Sigmoid colon (tissue), 6 donors: ENCODE measurements at regions not wholly inside any gene's neighbourhood (a gene's known extent, or its start where the extent isn't known, plus 50 kb on each side); places are given as distances from the start of the nearest gene placed in this dataset.

Experiments
- DNase-seq: peaks from one replicate; pipeline ENCODE4 v3.0.0-alpha.2; 2019
- H3K27ac ChIP-seq, 4 donors: fragments of 200-600 bp; sonication (generic); one replicate each; pipeline ENCODE4 v1.5.1; 2016 to 2019; ENCODE audit warnings: mild to moderate bottlenecking in 1 of 4
- H3K27me3 ChIP-seq, 3 donors: fragments of 200-600 bp; sonication (generic); one replicate each; pipeline ENCODE4 v1.5.1; 2019; ENCODE audit warnings: mild to moderate bottlenecking in 1 of 3
- H3K36me3 ChIP-seq, 4 donors: fragments of 200-600 bp; sonication (generic); one replicate each; pipeline ENCODE4 v1.5.1; 2016 to 2019
- H3K4me1 ChIP-seq, 4 donors: fragments of 200-600 bp; sonication (generic); one replicate each; pipeline ENCODE4 v1.5.1; 2017 to 2019
- H3K4me3 ChIP-seq, 4 donors: fragments of 200-600 bp; sonication (generic); one replicate each; pipeline ENCODE4 v1.5.1; 2017 to 2019; ENCODE audit warnings: mild to moderate bottlenecking in 2 of 4, moderate library complexity in 1 of 4
- H3K9me3 ChIP-seq, 4 donors: fragments of 200-600 bp in 3 of 4; sonication (generic) in 3 of 4; one replicate each; pipeline versions ENCODE4 v1.5.1 to v1.6.1; 2013 to 2019
- EP300 ChIP-seq, 4 donors: sonication (generic); formaldehyde crosslinking; IDR thresholded peaks; one replicate each; pipeline ENCODE4 v1.6.1; 2017; ENCODE audit warnings: antibody characterized with exemption in 4 of 4
- POLR2A ChIP-seq, 2 donors: fragments of 450-650 bp; IDR thresholded peaks; one replicate each; pipeline ENCODE4 v1.6.1; 2016; ENCODE audit warnings: antibody characterized with exemption in 2 of 2, mild to moderate bottlenecking in 2 of 2, moderate library complexity in 2 of 2
- POLR2AphosphoS5 ChIP-seq, 4 donors: sonication (generic); formaldehyde crosslinking; IDR thresholded peaks; one replicate each; pipeline ENCODE4 v1.6.1; 2017; ENCODE audit warnings: antibody characterized with exemption in 4 of 4
- WGBS, 2 donors: extraction: QIAGEN DNeasy Blood & Tissue Kit; methylation state at CpG; one replicate each; pipeline ENCODE4 v1.1.7; 2013; 5-methylcytosine and 5-hydroxymethylcytosine counted together
- intact Hi-C: fragments of 100-400 bp; cut with DNase I; formaldehyde crosslinking; loops from one replicate; pipeline ENCODE4 v1.15.1; 2023
- TF ChIP-seq, protein P1 (sequence below), 4 experiments: fragments of 450-650 bp in 3 of 4; fragments of 200-600 bp in 1 of 4; IDR thresholded peaks; one replicate each; pipeline ENCODE4 v1.5.1; 2016 to 2019; ENCODE audit warnings: antibody characterized with exemption in 4 of 4, mild to moderate bottlenecking in 3 of 4, moderate library complexity in 2 of 4
- donor health status: healthy with polysubstance abuse.
- donor health status: healthy.

GRCh38 chr22:22352371-22352999 lies 107.9 kb downstream of the VPREB1 start:
- Histone ChIP-seq H3K27ac (no peak overlapping the region), H3K4me1 (no peaks in the 10 kb centered on the region), H3K4me3 (no peak overlapping the region), H3K9me3 (no peaks in the 10 kb centered on the region), H3K27me3 (peaks cover 0 to 19% (median 3%) of the 10 kb centered on the region in 3 donors), H3K36me3 (no peaks in the 10 kb centered on the region)
- WGBS, 2 donors: 33 to 46% methylated on average over 4 to 5 of the region's 5 CpGs
- TF ChIP-seq EP300 (IDR thresholded peaks at IDR 0.05): no peak
- no peak for TF ChIP-seq POLR2AphosphoS5 (IDR thresholded peaks at IDR 0.05)
- TF ChIP-seq, protein P1, sequence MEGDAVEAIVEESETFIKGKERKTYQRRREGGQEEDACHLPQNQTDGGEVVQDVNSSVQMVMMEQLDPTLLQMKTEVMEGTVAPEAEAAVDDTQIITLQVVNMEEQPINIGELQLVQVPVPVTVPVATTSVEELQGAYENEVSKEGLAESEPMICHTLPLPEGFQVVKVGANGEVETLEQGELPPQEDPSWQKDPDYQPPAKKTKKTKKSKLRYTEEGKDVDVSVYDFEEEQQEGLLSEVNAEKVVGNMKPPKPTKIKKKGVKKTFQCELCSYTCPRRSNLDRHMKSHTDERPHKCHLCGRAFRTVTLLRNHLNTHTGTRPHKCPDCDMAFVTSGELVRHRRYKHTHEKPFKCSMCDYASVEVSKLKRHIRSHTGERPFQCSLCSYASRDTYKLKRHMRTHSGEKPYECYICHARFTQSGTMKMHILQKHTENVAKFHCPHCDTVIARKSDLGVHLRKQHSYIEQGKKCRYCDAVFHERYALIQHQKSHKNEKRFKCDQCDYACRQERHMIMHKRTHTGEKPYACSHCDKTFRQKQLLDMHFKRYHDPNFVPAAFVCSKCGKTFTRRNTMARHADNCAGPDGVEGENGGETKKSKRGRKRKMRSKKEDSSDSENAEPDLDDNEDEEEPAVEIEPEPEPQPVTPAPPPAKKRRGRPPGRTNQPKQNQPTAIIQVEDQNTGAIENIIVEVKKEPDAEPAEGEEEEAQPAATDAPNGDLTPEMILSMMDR (IDR thresholded peaks at IDR 0.05): no peak
- TF ChIP-seq POLR2A (IDR thresholded peaks at IDR 0.05): no peak
- no peak for DNase-seq
- intact Hi-C loops: no loop called here

GRCh38 chr22:22355096-22355834 lies 110.7 kb downstream of the VPREB1 start:
- TF ChIP-seq POLR2AphosphoS5 (IDR thresholded peaks at IDR 0.05): no peak
- no peak for TF ChIP-seq EP300 (IDR thresholded peaks at IDR 0.05)
- TF ChIP-seq, protein P1 (IDR thresholded peaks at IDR 0.05): no peak
- TF ChIP-seq POLR2A (IDR thresholded peaks at IDR 0.05): no peak
- WGBS, 2 donors: 72 to 78% methylated on average over 9 of the region's 9 CpGs
- Histone ChIP-seq H3K27me3 (peaks cover 0 to 13% (median 3%) of the 10 kb centered on the region in 3 donors), H3K4me1 (no peaks in the 10 kb centered on the region), H3K27ac (no peak overlapping the region), H3K36me3 (no peaks in the 10 kb centered on the region), H3K4me3 (no peak overlapping the region), H3K9me3 (no peaks in the 10 kb centered on the region)
- intact Hi-C loops: no loop called here
- no peak for DNase-seq

- no peak overlapping the region for H3K4me3 ChIP-seq
- no peaks in the 10 kb centered on the region for H3K9me3 ChIP-seq
- H3K27ac ChIP-seq: no peak overlapping the region
- 8 to 16% methylated on average over 14 of the region's 14 CpGs for WGBS, 2 donors
- intact Hi-C loops: no loop called here
- TF ChIP-seq, protein P1 (IDR thresholded peaks at IDR 0.05): peak in 3 of 4 experiments; percentile 28 to 40 (median 39)
- TF ChIP-seq EP300 (IDR thresholded peaks at IDR 0.05): no peak
- peak; percentile 79 for DNase-seq
- peaks cover 0 to 13% (median 3%) of the 10 kb centered on the region in 3 donors for H3K27me3 ChIP-seq
- H3K4me1 ChIP-seq: no peaks in the 10 kb centered on the region
- no peaks in the 10 kb centered on the region for H3K36me3 ChIP-seq
Observed at GRCh38 chr22:22357024-22357883, 112.7 kb downstream of the VPREB1 start.

GRCh38 chr22:22358152-22358551 lies 113.6 kb downstream of the VPREB1 start:
- no peak for DNase-seq
- H3K36me3 ChIP-seq: no peaks in the 10 kb centered on the region
- no peak for TF ChIP-seq POLR2A (IDR thresholded peaks at IDR 0.05)
- TF ChIP-seq, protein P1 (IDR thresholded peaks at IDR 0.05): no peak
- TF ChIP-seq EP300 (IDR thresholded peaks at IDR 0.05): no peak
- TF ChIP-seq POLR2AphosphoS5 (IDR thresholded peaks at IDR 0.05): no peak
- peaks cover 0 to 13% (median 3%) of the 10 kb centered on the region in 3 donors for H3K27me3 ChIP-seq
- intact Hi-C loops: no loop called here
- H3K27ac ChIP-seq: no peak overlapping the region
- no peaks in the 10 kb centered on the region for H3K4me1 ChIP-seq
- WGBS, 2 donors: 63 to 74% methylated on average over 4 of the region's 4 CpGs
- H3K9me3 ChIP-seq: no peaks in the 10 kb centered on the region
- no peak overlapping the region for H3K4me3 ChIP-seq
